SK-N-SH treated with all-trans-retinoic acid at 6 μM for 48 hours (cell line): ENCODE measurements at regions not wholly inside any gene's neighbourhood (a gene's known extent, or its start where the extent isn't known, plus 50 kb on each side); places are given as distances from the start of the nearest gene placed in this dataset.

Experiments used
- CREB5 ChIP-seq: fragments of 250-450 bp; sonication (Bioruptor Pico); IDR thresholded peaks from 2 replicates; pipeline ENCODE4 v1.5.1; 2020; ENCODE audit warnings: low read depth, mild to moderate bottlenecking, moderate library complexity
- GLIS3 ChIP-seq: fragments of 250-450 bp; sonication (Bioruptor Pico); IDR thresholded peaks from 2 replicates; pipeline ENCODE4 v1.5.0; 2020; ENCODE audit warnings: mild to moderate bottlenecking, moderate library complexity
- PPARA ChIP-seq: fragments of 250-450 bp; sonication (Bioruptor Pico); IDR thresholded peaks from 2 replicates; pipeline ENCODE4 v1.5.0; 2020; ENCODE audit warnings: mild to moderate bottlenecking, borderline replicate concordance
- TCF4 ChIP-seq: fragments of 250-450 bp; sonication (Bioruptor Pico); IDR thresholded peaks from 2 replicates; pipeline ENCODE4 v1.8.0; 2021; ENCODE audit warnings: mild to moderate bottlenecking, moderate library complexity, borderline replicate concordance
- ZNF565 ChIP-seq: fragments of 450-650 bp; formaldehyde crosslinking; conservative IDR thresholded peaks from 2 replicates; pipeline ENCODE4 v1.5.0; 2020; ENCODE audit warnings: low read depth, mild to moderate bottlenecking, moderate library complexity
- ZNF70 ChIP-seq: fragments of 450-650 bp; formaldehyde crosslinking; IDR thresholded peaks from 2 replicates; pipeline ENCODE4 v1.5.0; 2020; ENCODE audit warnings: mild to moderate bottlenecking, moderate library complexity
- TF ChIP-seq, protein P1 (sequence below): fragments of 250-450 bp; sonication (Bioruptor Pico); IDR thresholded peaks from 2 replicates; pipeline ENCODE4 v1.8.0; 2020; ENCODE audit warnings: mild to moderate bottlenecking, moderate library complexity, borderline replicate concordance

GRCh38 chr14:104290756-104291122 is 152.4 kb downstream of the KIF26A start:
- TF ChIP-seq ZNF565 (CRISPR knock-in tag) (no peak), CREB5 (no peak), GLIS3 (no peak), TCF4 (no peak), ZNF70 (no peak), PPARA (CRISPR knock-in tag) (no peak)
- TF ChIP-seq, protein P1, sequence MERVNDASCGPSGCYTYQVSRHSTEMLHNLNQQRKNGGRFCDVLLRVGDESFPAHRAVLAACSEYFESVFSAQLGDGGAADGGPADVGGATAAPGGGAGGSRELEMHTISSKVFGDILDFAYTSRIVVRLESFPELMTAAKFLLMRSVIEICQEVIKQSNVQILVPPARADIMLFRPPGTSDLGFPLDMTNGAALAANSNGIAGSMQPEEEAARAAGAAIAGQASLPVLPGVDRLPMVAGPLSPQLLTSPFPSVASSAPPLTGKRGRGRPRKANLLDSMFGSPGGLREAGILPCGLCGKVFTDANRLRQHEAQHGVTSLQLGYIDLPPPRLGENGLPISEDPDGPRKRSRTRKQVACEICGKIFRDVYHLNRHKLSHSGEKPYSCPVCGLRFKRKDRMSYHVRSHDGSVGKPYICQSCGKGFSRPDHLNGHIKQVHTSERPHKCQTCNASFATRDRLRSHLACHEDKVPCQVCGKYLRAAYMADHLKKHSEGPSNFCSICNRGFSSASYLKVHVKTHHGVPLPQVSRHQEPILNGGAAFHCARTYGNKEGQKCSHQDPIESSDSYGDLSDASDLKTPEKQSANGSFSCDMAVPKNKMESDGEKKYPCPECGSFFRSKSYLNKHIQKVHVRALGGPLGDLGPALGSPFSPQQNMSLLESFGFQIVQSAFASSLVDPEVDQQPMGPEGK (CRISPR knock-in tag), result no peak
